ENCODE measurements at regions not wholly inside any gene's neighbourhood (a gene's known extent, or its start where the extent isn't known, plus 50 kb on each side); places are given as distances from the start of the nearest gene placed in this dataset.

GRCh38 chr4:166277853-166278252, 404.8 kb downstream of the TLL1 start:
- no peaks in the 10 kb centered on the region for H4K20me1 ChIP-seq (replicated peaks in 1 of 2; ENCODE audit: control insufficient read depth in 1 of 2, insufficient read depth in 2 of 2, low read length in 2 of 2)
- no peak overlapping the region for H2AFZ ChIP-seq (ENCODE audit: low read length)
- H3K23me2 ChIP-seq (ENCODE audit: low read depth, low read length): no peaks in the 10 kb centered on the region
- 90% methylated on average over 1 of the region's 1 CpG; no CpG with 5 or more reads in 1 of the 2 experiments for WGBS, 2 experiments (ENCODE audit: extremely low coverage in 1 of 2, insufficient coverage in 1 of 2, insufficient read length in 1 of 2, insufficient replicate concordance in 2 of 2, low coverage in 1 of 2, low lambda C conversion rate in 2 of 2, missing lambda C conversion rate in 1 of 2)
- H2AK5ac ChIP-seq (ENCODE audit: low read depth, low read length): no peak overlapping the region
- no peak overlapping the region for H2BK120ac ChIP-seq (replicated peaks; ENCODE audit: low read depth, low read length)
- no peak overlapping the region for H3K27ac ChIP-seq (ENCODE audit: low read depth, low read length)
- DNase-seq (ENCODE audit: low read depth in 1 of 2, low spot score in 2 of 2): no peak
- ChIA-PET CTCF (ENCODE audit: partially characterized antibody) (interaction anchor here (0.6 kb wide), 1 partner anchor 527 kb away, joined by 3 read pairs; no protein-coding TSS in a partner anchor), POLR2A (ENCODE audit: partially characterized antibody) (no interaction called here)
- H2BK20ac ChIP-seq (ENCODE audit: low read length): no peak overlapping the region
- no peak overlapping the region for H3K23ac ChIP-seq (ENCODE audit: insufficient read length)
- H3K4me3 ChIP-seq (ENCODE audit: extremely low read depth in 1 of 4, insufficient read depth in 2 of 4, low read depth in 3 of 4, low read length in 4 of 4): no peak overlapping the region
- H3K79me2 ChIP-seq (ENCODE audit: control insufficient read depth in 1 of 2, insufficient read depth in 2 of 2, low read length in 2 of 2): no peaks in the 10 kb centered on the region
- H3K27me3 ChIP-seq (replicated peaks in 1 of 4; ENCODE audit: control insufficient read depth in 3 of 4, extremely low read depth in 1 of 4, insufficient read depth in 3 of 4, low read length in 3 of 4): no peaks in the 10 kb centered on the region
- H2BK12ac ChIP-seq (ENCODE audit: low read depth, low read length): no peak overlapping the region
- H2BK5ac ChIP-seq (ENCODE audit: low read depth, low read length): no peak overlapping the region
- no peaks in the 10 kb centered on the region for H3K9me3 ChIP-seq (ENCODE audit: insufficient read depth in 2 of 2, low read depth in 1 of 2, low read length in 1 of 2)
- H3K36me3 ChIP-seq (ENCODE audit: control insufficient read depth in 2 of 4, insufficient read depth in 4 of 4, low read length in 3 of 4): no peaks in the 10 kb centered on the region
- H4K8ac ChIP-seq (ENCODE audit: extremely low read depth, insufficient read depth, low read length): no peak overlapping the region
- H3K14ac ChIP-seq (ENCODE audit: insufficient read length): no peak overlapping the region
- no peak for TF ChIP-seq GABPA (IDR thresholded peaks at IDR 0.05; ENCODE audit: borderline replicate concordance, insufficient read depth, low read length)
- TF ChIP-seq SRF (IDR thresholded peaks at IDR 0.05; ENCODE audit: low read depth, low read length): no peak
- TF ChIP-seq ATF2 (IDR thresholded peaks at IDR 0.05; ENCODE audit: low read length): no peak
- TF ChIP-seq KDM5A (IDR thresholded peaks at IDR 0.05; ENCODE audit: low read length): no peak
- no peak for TF ChIP-seq GTF2F1 (IDR thresholded peaks at IDR 0.05; ENCODE audit: borderline replicate concordance, low read depth, low read length)
- H3K18ac ChIP-seq (ENCODE audit: extremely low read depth, low read length): no peak overlapping the region
- FAIRE-seq: no peak
- H2BK15ac ChIP-seq (ENCODE audit: low read length): no peak overlapping the region
- H4K91ac ChIP-seq (replicated peaks; ENCODE audit: insufficient read length, low read length): no peak overlapping the region
- H3K4ac ChIP-seq (replicated peaks; ENCODE audit: insufficient read length, low read depth, low read length): no peak overlapping the region
- no peak overlapping the region for H3K4me2 ChIP-seq (ENCODE audit: insufficient read depth in 1 of 2, low read depth in 2 of 2, low read length in 2 of 2)
- H3K79me1 ChIP-seq (ENCODE audit: low read depth, low read length): no peaks in the 10 kb centered on the region
- H4K5ac ChIP-seq (ENCODE audit: insufficient read length, low read depth, low read length): no peak overlapping the region
- no peaks in the 10 kb centered on the region for H3K4me1 ChIP-seq (replicated peaks in 1 of 4; ENCODE audit: control insufficient read depth in 3 of 4, insufficient read depth in 4 of 4, low read length in 3 of 4)
- H3K9ac ChIP-seq (replicated peaks in 1 of 4; ENCODE audit: extremely low read depth in 1 of 4, low read depth in 3 of 4, low read length in 3 of 4): no peak overlapping the region
- H3K56ac ChIP-seq (replicated peaks; ENCODE audit: insufficient read length, low read depth, low read length): no peak overlapping the region
